DMS79 (cell line): ENCODE measurements at regions not wholly inside any gene's neighbourhood (a gene's known extent, or its start where the extent isn't known, plus 50 kb on each side); places are given as distances from the start of the nearest gene placed in this dataset.

ENCODE experiments used
- DNase-seq: peaks from one replicate; lab custom pipeline; 2025; lab: John Stamatoyannopoulos, UW

- no peak for DNase-seq
Measured at GRCh38 chr2:60096556-60096955, 456.9 kb downstream of the BCL11A start.

GRCh38 chr2:60095903-60096302, 457.6 kb downstream of the BCL11A start:
- no peak for DNase-seq

GRCh38 chr2:60095202-60095815, 458.1 kb downstream of the BCL11A start:
- no peak for DNase-seq

GRCh38 chr2:60094450-60094929, 459.0 kb downstream of the BCL11A start:
- peak; percentile 27 for DNase-seq

GRCh38 chr2:60092781-60093180, 460.7 kb downstream of the BCL11A start:
- no peak for DNase-seq

DNA sequence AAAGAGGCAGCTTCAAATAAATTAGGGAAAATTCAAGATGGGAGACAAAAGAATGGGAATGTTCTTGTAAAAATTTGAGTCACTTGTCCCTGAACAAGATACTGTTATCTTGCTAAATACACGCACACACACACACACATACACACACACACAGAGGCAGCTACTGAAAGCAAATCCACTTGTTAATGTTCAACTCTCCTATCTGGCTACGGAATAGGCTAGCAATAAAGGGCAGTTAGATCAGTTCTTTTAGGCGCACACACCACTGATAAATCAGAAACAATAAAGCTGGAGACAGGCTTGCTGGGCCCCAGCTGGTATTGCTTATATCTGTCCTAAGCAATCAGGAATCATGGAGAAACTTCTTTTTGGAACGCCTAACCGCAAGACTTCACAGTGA, 461.6 kb downstream of the BCL11A start:
- no peak for DNase-seq

- no peak for DNase-seq
Measured at GRCh38 chr2:60091266-60091665, 462.2 kb downstream of the BCL11A start.

DNA sequence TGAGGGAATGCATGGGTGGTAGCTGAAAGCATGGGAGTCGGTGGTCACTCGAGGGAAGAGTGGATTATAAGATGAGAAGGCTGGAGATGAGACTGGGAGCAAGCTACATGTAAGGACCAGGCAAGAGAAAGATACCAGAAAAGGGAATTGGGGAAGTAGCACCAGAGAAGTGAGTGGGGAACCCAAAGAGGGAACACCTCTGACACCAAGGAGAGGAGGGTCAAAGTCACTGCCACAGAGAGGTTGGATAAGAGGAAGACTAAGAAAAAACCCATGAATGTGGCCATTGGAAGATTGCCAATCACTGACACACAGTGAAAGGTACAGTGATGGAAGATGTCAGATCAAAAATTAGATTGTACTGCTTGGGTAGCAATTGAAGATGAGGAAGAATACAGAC, 473.9 kb downstream of the BCL11A start:
- DNase-seq = no peak

GRCh38 chr2:60075048-60075447, 478.4 kb downstream of the BCL11A start:
- no peak for DNase-seq

GRCh38 chr2:60073201-60073600, 480.3 kb downstream of the BCL11A start:
- no peak for DNase-seq

DNA sequence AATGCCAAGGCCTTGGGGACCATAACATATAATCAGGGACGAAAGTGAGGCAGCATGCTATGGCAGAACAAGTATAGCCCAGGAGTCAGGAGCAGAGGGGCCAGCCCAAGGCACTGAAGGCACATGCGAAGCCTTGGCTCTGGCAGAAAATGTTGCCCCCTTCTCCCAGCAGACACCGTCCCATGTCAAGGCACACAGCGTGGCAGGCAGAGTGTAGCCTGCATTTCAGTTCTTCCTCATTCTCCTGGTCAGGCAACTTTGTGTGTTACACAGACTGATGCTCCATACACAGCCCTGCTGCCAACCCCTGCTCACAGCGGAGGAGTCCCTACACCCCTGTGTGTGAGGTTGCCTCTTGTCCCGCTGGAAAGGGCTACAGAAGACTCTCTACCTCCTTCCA, 480.8 kb downstream of the BCL11A start:
- DNase-seq = no peak

GRCh38 chr2:60071490-60071831, 482.0 kb downstream of the BCL11A start:
- DNase-seq = no peak

DNA sequence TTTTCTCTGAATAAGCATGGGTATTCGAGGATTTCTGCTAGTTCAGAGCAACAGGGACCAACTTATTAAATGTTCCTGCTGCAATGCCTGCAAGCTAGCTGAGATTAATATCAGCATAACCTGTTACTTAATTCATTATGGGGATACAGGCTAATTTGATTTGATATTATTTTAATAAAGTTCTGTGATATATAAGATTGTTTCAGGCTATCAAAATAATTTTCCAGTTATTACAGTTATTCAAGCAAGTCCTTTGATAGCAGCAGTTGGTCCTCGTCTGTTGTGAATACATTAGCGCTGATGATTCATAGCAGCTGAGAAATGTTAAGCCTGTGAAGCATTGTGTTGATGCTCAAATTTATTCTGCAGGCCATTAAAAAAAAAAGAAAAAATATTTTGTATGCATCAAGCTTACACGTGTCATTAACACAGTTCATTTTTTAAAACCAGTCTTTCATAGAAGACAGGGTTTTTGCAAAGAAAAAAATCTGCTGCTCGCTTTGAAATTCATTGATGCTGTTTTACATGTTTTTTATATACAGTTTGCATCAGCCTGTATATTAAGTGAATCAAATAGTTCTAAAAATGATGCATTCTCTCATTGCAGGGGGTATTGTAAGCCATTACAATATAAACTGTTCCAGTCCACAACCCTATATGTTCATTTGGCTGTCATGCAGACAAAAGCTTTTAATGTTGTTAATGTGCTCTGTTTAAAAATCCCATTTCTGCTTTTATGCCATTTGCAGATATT, 482.5 kb downstream of the BCL11A start:
- no peak for DNase-seq

DNA sequence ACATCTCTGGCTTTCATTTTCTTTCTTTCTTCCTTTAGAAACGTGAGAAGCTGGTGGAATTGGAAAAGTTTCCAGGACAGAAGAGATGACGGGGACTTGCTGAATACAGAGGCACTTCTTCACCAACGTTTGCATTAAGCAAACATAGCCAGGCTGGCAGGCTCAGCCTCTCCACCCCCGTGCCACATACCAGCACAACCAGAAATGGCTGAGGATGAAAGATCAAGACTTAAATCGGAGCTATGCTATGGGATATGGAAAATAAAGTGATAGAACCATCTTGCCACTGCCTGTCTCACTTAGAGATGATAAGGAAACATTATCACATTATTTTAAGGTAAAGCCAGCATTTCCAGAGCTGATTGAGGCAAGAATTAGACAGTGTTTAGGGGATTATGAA, 483.3 kb downstream of the BCL11A start:
- DNase-seq = no peak

DNA sequence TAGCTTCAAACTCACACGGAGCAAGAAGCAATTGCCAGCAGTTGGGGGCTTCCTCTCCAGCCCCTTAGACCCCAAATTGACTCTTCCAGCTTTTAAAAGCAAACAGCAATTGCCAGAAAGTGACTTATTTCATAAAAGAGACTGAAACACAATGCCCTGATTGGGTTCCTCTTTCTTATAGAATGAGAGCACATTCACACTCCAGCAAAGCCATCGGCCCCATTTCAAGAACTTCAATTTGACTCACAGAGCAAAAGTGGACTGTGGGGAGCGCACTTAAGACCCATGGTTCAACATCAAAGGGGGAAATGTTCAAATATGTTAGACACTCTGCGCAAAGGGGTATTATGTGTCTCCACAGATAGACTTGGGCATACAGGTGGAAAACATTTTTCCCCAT, 484.7 kb downstream of the BCL11A start:
- DNase-seq = no peak

- DNase-seq = no peak
Measured at GRCh38 chr2:60067006-60067405, 486.4 kb downstream of the BCL11A start.

- DNase-seq = no peak
Measured at GRCh38 chr2:60066096-60066839, 487.2 kb downstream of the BCL11A start.

GRCh38 chr2:60064687-60065389, 488.6 kb downstream of the BCL11A start:
- DNase-seq = no peak

DNA sequence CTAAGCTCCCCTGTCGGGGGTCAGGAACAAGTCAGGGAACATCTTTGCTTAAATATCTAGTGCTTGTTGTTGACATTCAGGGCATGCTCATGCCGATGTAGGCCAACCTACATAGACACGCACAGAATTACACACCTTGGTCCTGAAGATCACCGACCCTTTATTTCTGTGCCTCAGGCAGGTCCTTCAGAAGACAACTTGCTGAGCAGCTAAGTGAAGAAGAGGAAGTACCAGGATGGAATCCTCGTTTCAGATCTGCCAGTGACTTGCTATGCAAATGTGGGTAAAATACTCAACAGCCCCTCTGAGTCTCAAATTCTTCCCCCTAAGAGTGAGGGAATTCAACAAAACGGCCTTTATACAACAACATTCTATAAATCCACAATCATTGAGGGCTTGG, 494.7 kb downstream of the BCL11A start:
- no peak for DNase-seq

GRCh38 chr2:60054571-60055340, 498.7 kb downstream of the BCL11A start:
- DNase-seq = no peak

DNA sequence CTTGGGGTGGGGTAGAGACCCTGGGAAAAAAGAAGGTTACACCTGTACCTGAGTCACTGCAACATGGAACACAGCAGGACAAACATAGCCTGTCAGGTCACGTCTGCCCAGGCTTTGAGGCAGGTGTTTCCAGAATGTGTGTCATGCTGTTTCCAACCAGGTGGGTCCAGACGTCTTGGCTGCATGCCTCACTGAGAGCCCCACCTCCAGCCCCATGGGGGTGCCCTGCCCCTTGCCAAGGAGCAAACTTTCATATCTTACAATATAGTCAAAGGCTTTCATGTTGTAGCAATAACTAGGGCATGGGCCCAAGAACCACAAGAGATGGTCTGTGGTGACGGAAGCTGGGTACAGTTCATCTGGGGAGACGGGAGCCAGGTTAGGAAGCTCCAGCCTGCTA, 499.7 kb downstream of the BCL11A start:
- peak; percentile 51 for DNase-seq

DNA sequence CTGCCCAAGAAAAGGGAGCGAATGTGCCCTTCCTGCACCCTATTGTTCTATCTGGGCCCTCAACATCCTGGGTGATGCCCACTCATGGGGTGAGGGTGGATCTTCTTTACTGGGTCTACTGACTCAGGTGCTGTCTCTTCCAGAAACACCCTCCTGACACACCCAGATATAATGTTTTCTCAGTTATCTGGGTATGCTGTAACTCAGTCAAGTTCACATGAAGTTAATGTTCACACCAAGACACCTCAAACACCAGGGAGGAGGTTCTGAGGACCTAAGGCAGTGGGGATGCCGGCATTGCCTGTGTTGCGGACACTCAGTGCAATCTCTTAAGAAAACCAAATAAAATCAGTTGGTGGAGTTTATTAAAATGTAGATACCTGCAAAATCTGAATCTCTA, 500.9 kb downstream of the BCL11A start:
- no peak for DNase-seq
